SU-DHL-6 (cell line): ENCODE measurements at regions not wholly inside any gene's neighbourhood (a gene's known extent, or its start where the extent isn't known, plus 50 kb on each side); places are given as distances from the start of the nearest gene placed in this dataset.

ENCODE experiments used
- CTCF ChIP-seq: fragments of 200-600 bp; sonication (generic); IDR thresholded peaks from one replicate; pipeline ENCODE4 v1.5.1; 2017; ENCODE audit warnings: antibody characterized with exemption, mild to moderate bottlenecking, low read length, moderate library complexity; ENCODE audit not compliant: insufficient read depth, poor library complexity, severe bottlenecking
- EZH2phosphoT487 ChIP-seq: fragments of 200-600 bp; sonication (generic), shearing (Covaris generic); conservative IDR thresholded peaks from 2 replicates; pipeline ENCODE4 v1.6.1; 2018; ENCODE audit warnings: mild to moderate bottlenecking, antibody characterized with exemption, low read length, moderate library complexity, mixed read lengths

GRCh38 chrX:85570496-85570895, 191.0 kb upstream of the POF1B start:
- TF ChIP-seq CTCF (no peak), EZH2phosphoT487 (no peak)
